Activated naive CD8-positive, alpha-beta T cell treated with anti-CD3 and anti-CD28 coated beads, Interleukin-2, amount 50 U/mL, for 16 hours (primary cell): ENCODE measurements at regions not wholly inside any gene's neighbourhood (a gene's known extent, or its start where the extent isn't known, plus 50 kb on each side); places are given as distances from the start of the nearest gene placed in this dataset.

Experiments used
- DNase-seq: peaks from one replicate; pipeline ENCODE4 v3.0.0-alpha.2; 2020; ENCODE audit warnings: low read depth, low spot score

DNA sequence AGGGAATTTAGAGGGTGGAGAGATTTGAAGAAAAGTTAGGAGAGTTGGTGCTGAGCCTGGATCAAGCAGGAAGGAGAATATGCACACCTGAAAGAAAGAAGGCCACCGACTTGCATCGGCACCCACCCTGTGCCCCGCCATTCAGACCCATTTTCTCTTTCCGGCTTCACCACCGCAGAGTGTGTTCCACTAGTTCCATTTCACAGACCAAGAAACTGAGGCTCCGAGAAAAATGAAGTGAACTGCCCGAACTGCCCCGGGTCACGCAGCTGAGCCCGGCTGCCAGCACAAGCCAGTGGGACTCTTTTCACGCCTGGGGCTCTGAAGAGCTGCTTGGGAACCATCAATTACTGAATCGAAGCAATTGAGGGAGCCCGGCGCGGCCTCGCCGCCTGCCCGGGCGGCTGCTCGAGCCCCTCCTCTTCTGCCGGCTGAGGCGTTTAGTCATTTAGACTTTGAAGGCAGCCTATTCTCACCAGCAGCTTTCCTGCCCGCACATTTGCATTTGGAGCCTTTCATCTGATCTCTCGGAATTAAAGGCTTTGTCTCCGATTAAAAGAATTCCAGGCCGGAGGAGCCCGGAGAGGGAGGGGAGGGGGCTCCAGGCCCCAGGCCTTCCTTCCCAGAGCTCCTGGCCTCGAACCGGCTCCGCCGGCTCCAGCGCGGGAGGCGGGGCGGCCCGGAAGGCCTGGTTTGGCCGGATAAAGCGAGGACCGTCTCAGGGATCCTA is 140.2 kb upstream of the PJA1 start:
- DNase-seq: no peak

DNA sequence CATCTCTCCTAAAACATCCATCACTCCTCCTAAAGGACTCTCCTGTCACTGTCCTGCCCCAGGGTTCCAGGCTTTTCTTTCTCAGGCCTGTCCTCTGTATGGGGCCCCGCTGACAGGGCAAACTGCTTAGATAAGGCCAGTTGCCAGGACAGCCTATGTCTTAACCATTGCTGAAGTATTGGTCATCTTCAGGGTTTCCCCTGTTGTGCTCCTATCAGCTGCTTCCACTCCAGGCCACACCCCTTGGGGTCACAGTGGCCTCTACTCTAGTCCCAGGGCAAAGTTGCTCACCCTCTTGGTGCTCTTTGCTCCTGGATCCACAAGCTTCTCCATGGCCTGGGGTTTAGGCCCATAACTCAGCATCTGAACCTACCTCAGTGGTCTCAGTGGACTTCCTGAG is 138.0 kb upstream of the PJA1 start:
- no peak for DNase-seq

DNA sequence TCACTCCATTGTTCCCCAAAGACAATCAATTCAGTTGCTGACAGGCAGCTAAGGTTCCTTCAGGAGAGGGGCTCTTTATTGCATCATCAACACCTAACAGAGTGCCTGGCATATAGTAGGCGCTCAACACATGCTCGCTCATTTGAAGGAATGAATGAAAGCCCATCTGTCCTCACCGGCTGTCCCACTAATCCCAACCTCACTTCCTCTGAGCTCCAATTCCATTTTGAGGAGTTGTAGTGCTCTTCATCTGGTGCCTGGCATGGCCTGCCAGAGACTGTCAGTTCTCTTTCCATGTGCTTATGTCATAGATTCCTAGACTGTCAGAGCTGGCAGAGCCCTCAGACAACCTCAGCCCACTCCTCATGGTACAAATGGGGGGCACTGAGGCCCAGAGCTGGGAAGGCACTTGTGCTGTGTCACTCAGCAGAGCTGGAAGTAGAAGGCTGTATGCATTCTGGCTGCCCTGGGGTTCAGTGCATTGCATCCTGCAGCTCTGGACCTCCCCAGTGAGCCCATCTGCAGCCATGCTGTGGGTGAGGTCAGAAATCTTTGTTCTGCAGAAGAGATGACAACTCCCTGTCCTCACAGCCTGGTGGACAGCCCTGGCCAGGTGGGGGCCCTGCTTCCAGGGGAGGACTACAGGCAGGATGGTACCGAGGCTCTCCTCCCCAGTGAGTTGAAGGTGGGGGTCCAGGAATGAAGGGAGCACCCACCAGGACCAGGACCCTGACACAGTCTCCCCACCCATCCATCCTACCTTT is 134.9 kb upstream of the PJA1 start:
- no peak for DNase-seq

DNA sequence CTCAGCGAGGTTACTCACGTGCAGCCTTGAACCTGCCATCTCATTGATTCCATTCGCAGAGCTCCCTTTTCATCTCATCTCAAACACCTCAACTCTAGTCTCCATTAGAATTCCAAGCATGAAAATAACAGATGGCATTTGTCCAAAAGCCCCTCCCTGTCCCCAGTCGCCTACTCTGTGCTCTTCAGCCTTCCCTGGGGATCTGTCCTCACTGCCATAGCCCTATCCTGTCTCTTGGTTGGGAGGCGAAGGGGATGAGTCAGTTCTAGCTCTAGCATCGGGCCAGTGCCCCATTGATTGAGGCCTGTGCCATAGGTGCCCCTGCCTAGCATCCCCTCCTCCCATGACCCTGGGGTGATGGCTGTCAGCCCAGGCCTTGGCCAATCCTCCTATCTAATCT is 134.0 kb upstream of the PJA1 start:
- DNase-seq: no peak

DNA sequence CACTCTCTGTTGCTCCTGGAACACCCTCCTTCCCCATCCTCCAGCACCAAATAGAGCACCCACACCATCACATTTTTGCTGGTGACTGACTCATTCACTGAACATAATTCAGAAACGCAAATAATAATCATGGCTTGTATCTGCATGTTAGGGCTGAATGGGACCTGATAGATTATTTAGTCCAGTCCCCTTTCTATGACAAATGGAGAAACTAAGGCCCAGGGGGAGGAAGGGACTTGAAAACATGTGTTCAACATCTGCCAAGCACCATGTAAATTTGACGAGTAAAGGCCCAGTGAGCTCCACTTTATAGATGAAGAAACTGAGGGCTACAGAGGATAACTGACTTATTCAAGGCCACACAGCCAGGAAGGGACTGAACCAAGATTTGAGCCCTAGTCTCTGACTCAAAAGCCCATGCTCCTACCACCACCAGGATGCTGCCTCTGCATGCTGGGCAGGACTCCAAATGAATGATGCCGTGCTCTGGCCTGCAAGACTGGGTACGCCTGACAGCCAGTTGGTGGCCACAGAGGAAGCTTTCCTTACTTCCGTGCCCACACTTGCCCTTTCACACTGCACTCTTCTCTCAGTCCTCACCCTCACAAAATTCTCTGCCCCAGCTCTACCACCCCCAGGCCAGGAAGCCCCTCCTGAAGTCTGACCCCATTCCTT is 133.3 kb upstream of the PJA1 start:
- no peak for DNase-seq

DNA sequence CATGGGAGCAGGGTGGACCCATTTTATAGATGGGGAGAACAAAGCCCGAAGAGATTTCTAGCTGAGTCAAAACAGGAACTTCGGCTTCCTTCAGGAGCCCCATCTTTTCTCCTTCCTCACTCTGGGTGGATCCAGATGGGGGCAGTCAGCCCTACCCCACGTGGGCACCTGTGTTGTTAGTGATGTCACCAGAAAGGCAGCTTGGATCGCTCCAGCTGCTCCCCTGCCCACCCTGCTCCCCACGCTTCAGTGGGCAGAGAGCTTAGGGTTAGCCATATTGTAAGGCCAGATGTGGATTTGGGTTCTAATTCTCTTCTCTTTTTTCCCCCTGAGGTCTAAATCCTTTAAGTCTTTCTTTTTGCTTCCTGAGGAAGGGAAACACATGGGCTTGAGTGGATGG is 132.3 kb upstream of the PJA1 start:
- DNase-seq: no peak

DNA sequence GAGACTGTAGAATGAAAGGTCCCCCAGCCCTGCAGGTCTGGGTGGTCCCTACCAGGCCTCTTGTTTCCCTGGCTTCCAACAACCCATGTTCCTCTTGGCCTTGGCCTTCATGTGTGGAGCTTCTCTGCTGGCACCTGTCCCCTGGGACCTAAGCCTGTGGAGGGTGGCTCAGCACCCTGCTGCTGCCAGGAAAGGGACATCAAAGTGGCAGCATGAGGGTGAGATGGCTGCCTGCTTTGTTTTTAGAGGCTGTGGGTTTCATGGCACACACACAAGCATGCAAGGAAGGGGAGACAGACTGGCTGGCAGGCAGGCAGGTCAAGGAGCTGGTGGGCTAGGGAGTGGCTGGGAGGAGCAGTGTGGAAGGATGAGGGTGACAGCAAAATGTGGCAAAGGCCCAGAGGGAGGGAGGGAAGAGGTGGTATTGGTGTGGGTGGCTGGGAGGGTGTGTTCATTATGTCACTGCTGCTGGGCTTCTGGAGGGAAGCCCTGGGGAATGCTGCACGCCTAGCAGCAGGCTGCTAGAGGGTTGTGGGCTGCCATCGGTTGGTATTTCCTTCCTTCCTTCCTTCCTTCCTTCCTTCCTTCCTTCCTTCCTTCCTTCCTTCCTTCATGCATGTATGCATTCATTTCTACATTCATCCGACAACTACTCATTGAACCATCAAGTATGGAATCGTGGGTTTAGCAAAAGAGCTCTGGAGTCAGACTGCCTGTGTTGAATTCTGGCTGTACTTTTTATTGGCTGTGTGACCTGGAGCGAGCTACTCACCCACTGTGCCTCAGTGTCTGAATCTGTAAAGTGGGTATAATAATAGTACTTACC is 128.7 kb upstream of the PJA1 start:
- no peak for DNase-seq

DNA sequence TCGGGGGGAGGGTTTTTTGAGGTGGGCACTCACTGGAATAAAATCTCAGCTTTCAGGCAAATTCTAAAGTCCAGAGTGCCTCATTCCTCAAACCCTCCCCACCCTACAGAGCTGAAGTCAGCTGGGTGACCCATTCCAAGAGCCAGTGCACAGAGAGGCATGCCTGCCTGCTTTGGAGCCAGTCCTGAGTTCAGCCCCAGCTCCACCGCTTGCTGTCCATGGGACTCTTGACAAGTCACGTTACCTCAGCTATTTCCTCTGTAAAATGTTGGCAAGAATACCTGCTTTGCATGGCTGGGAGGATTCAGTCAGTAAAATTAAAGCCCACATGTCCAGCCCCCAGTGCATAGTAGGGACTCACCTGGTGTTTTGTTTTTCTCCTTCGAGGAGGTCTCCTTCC is 125.9 kb upstream of the PJA1 start:
- no peak for DNase-seq

DNA sequence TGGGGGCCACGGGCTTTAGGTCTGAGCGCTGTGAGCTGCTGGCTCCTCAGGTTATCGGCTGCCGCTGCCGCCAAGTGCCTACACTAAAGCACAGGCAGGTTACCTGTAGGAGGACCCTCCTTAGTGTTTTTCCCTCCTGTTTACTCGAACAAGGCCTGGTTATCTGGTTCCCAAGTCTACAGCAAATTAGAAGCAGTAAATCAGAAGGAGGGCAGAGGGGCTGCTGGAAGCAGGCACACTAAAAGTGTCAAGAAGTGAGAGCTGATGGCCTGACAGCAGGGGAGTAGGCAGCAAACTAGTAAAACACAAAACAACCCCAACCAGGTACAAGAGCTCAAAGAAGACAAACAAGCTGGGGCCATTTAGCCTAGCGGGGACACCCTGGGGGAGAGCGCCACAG is 125.0 kb upstream of the PJA1 start:
- DNase-seq: no peak

DNA sequence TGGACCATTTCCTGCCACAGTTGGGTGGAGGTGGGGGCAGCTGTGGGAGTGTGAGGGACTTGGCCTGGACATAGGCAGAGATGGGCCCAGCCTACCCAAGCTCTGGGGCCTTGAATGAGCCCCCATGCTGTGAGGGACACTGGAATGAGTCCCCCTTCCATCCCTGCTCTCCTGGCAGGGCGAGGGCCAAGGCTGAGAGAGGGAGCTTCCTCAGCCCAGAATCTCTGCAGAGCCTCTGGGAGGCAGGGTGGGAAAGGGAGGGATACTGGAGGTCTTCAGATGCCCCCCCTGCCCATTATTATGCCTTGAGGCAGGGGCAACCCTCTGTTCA is 124.5 kb upstream of the PJA1 start:
- DNase-seq: no peak

DNA sequence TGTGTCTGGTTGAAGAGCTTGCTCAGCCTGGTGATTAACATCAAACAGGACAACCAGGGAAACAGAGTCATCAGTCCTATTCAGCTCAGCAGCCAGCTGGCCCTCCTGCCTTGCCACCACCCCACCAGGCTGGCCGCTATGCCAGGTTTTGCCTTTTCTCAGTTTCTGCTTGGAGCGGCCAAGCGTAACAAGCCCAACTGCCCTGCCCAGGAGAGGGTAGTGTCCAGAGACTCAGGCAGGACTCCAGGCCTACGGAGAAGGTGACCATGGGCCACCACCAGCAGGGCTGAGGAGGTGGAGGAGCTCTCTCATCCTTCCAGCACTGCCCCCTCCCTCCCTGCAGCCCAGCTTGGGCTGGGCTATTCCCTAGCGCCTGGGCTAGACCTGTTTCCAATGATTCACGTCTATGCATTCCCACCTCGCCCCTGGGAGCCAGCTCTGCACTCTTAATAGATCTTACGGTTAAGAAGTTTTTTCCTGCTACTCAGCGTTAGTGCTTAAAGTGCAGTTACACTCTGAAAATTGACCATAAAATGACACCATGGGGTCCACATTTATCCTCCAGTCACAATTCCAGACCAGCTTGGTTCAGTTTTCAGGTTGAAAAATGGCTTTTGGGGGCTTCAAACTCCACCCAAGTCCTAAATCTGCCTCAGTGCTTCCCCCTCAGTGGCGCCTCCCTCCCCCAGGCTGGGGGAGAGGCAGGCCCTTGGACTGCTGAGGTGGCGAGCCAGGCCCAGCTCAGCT is 124.0 kb upstream of the PJA1 start:
- no peak for DNase-seq

DNA sequence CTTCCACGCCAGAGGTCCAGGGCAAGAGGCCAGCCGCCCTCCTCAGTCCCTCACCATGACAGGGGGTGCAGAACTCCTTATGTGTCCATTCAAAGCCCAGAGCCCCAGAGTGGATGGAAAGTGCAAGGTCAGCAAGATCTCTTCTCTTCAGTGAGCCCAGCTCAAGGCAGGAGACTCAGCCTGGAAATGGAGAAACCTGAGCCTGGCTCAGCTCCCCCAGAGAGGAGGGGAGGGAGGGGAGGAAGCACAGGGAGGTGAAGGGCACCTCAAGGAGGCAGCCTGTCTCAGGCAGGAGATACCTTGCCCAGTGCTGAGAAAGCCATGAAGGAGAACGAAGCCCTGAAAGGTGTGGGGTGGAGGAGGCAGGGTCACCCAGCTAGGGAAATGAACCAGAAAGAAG is 121.8 kb upstream of the PJA1 start:
- no peak for DNase-seq

DNA sequence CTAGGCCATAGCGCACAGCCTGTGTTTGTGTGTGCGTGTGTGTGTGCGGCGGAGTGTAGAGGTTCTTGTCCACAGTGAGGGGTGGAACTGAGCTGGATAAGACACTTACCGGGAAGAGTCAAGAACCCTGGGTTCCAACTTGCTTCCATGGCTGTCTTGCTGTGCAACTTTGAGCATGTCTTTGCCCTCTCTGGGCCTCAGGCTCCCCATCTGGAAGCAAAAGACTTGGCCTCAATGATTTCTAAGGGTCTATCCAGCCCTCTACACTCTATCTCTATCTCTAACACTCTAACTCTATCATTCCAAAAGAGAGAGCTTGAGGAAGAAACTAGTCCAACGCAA is 121.3 kb upstream of the PJA1 start:
- no peak for DNase-seq

DNA sequence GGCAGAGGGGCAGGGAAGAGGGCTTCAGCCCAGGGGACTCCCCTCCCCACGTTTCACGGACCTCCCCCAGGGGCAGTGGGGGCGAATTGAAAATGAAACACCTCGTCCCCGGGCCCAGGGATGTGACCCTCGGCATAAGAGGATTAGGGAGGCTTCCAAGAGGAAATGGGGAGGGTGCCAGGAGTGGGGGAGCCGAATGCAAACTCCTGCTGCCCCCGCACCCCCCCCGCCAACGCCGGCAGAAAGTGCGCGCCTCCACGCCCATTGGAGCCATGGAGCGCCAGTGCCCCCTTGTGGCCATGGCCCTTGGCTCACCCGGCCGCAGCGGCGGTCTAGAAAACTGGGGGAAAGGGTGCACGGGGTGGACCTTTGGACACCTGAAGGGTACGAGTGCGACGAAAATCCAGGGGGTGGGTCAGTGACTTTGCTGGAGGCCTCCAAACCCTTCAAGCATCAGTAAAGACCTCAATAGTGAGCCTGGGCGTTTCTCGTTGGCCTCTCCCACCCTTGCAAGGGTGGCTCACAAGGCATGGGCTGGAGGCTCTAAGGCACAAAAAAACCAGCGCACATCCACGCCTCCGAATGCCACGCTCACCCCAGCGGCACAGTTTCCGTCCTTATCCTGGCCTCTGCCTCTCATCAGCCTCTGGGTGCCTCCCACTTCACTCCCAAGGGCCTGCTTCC is 120.8 kb upstream of the PJA1 start:
- no peak for DNase-seq

DNA sequence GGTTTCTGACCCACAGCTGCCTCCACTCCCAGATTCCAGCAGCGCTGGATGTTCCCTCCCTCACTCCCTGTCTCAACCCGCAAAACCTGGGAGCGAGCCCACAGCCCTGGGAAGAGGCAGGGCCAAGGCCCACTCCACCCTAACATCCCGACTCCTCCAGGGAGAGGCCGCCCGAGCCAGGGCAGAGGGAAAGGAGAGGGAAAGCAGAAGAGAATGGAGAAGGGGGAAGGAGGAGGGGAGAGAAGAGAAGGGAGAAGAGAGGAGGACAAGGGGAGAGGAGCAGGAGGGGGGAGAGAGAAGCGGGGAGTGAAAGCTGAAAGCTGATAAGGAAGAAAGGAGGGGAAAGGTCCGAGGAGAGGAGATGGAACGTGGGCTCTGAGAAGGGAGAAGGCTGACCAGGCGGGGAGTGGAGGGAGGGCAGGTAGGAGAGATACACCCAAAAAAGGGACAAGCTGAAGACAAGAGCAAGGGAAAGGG is 120.2 kb upstream of the PJA1 start:
- DNase-seq: no peak

DNA sequence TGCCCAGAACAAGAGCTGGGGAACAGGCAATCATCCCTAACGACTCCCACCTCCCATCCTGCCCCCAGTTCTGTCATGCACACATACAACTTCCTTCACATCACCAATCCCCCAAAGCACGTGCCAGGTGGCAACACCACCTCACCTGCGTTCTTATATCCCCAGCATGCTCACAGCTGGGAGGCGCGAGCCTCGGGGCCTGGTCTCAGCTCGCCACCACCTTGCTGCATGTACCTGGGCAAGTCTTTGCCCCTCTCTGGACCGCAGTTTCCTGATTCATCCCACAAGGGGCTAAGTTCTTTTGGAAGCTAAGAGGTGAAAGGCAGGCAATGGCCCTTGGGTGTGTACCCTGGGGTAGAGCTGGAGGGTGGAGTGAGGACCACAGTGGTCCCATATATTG is 119.2 kb upstream of the PJA1 start:
- no peak for DNase-seq

DNA sequence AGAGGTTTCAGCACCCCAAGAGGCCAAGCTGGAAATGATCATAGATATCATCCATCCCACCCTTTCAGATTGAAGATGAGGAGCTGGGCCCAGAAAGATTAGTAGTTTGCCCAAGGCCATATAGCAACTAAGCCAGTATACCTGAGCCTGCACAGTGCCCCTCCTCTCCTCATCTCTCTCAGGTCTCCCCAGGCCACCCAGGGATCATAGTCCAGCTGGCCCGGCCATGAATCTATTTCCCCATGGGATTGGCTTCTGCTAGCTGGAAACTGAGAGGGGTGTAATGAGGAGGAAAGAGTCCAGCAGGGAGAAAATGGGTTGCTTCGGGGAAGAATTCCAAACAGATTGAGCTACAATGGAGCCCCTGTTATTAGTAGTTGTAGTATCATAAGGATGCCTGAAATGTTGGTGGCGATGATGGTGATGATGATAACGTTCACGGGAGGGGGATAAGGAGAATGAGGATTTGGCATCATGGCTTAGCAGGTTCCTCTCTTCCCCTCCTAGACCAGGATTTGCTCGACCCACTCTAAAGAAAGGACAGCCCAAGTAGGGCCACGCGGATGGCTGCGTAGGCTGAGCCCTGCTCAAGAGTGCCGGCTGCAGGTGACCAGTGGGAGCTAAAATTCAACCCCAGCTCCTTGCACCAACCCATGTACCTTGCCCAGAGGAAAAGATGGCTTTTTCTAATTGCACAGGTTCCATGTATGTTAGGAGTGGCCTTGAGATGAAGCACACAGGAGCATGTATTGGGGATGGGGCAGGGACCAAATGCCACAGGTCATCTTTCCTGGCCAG is 117.8 kb upstream of the PJA1 start:
- DNase-seq: no peak

DNA sequence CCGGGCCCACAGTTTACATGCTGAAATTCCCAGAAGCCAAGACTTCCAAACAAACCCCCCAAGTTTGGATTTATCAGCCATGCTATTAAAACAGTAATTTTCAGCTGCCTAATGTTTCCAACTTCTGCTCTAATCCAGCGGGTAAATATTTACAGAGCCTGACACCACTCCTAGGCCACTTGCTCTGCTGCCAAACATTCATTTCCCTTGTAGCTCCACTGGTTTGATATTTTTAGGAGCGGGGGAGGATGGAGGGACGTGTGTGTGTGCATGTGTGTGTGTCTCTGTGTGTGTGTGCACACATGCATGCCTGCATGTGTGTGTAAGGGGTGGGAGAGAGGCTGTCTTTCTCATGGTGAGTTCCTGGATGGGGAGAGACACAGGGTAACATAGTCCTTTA is 115.7 kb upstream of the PJA1 start:
- DNase-seq: no peak

DNA sequence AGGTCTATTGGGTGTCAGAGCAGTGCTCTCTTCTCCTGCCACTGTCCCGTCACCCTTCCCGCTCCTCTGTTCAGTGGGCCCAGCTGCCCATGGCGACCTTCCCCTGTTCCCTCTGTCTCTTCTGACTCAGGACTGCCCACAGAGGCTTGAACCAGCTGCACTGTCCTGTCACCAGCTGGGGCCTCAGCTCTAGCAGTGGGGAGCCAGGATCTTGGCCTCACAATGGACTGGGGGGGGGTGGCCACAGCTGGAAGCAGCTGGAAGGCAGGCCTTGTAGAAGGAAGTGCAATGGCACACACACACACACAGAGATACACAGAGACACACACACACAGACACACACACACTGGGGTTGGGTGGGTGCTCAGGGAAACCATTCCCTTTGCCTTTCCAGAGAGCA is 114.0 kb upstream of the PJA1 start:
- DNase-seq: no peak
